H1 (cell line): ENCODE measurements at regions not wholly inside any gene's neighbourhood (a gene's known extent, or its start where the extent isn't known, plus 50 kb on each side); places are given as distances from the start of the nearest gene placed in this dataset.

ENCODE experiments used
- CTCF ChIA-PET: fragments of 300-600 bp; sonication (Branson Sonifier 250); formaldehyde crosslinking; loops from one replicate; lab custom pipeline; 2021; ENCODE audit not compliant: partially characterized antibody; lab: Charles Lee
- POLR2A ChIA-PET: fragments of 300-600 bp; sonication (Branson Sonifier 250); formaldehyde crosslinking; loops from one replicate; lab custom pipeline; 2021; ENCODE audit warnings: inconsistent platforms; ENCODE audit not compliant: partially characterized antibody; lab: Charles Lee
- DNase-seq, 2 experiments: peaks; one replicate each; pipeline versions ENCODE4 v3.0.0 to v3.0.0-alpha.2; 2010 to 2022; ENCODE audit warnings: low spot score in 2 of 2, low read depth in 1 of 2, mixed read lengths in 1 of 2
- FAIRE-seq: peaks from 2 replicates; lab custom pipeline; 2011; peaks lifted over from hg19 to GRCh38; lab: Jason Lieb, UNC
- H2AFZ ChIP-seq: 2 replicates; pipeline ENCODE4 v1.8.1; 2012; ENCODE audit warnings: low read length, inconsistent platforms
- H2AK5ac ChIP-seq: 2 replicates; pipeline ENCODE4 v1.6.1; 2013; ENCODE audit warnings: low read depth, low read length
- H2BK120ac ChIP-seq: replicated peaks from 2 replicates; pipeline ENCODE3; 2013; ENCODE audit warnings: low read depth, low read length, inconsistent platforms
- H2BK12ac ChIP-seq: 2 replicates; pipeline ENCODE4 v1.6.1; 2013; ENCODE audit warnings: low read depth, low read length
- H2BK15ac ChIP-seq: 2 replicates; pipeline ENCODE4 v1.6.1; 2013; ENCODE audit warnings: low read length
- H2BK20ac ChIP-seq: 2 replicates; pipeline ENCODE4 v1.6.1; 2013; ENCODE audit warnings: low read length
- H2BK5ac ChIP-seq: 2 replicates; pipeline ENCODE4 v1.6.1; 2013; ENCODE audit warnings: low read depth, low read length
- H3K14ac ChIP-seq: 2 replicates; pipeline ENCODE4 v1.6.1; 2013; ENCODE audit warnings: inconsistent platforms; ENCODE audit not compliant: insufficient read length
- H3K18ac ChIP-seq: 2 replicates; pipeline ENCODE4 v1.6.1; 2013; ENCODE audit warnings: low read length; ENCODE audit errors: extremely low read depth
- H3K23ac ChIP-seq: 2 replicates; pipeline ENCODE4 v1.6.1; 2013; ENCODE audit warnings: inconsistent platforms; ENCODE audit not compliant: insufficient read length
- H3K23me2 ChIP-seq: 2 replicates; pipeline ENCODE4 v1.6.1; 2013; ENCODE audit warnings: low read depth, low read length
- H3K27ac ChIP-seq: 2 replicates; pipeline ENCODE4 v1.6.1; 2011; ENCODE audit warnings: low read depth, low read length, inconsistent platforms
- H3K27me3 ChIP-seq, 4 experiments: replicated peaks in 1 of 4; 1 replicate in 1 of 4; 2 replicates in 3 of 4; pipeline versions ENCODE4 v1.6.1 to v1.8.1; 2011 to 2013; ENCODE audit warnings: low read length in 3 of 4, mild to moderate bottlenecking in 3 of 4, inconsistent platforms in 2 of 4, mixed read lengths in 2 of 4, moderate library complexity in 1 of 4; ENCODE audit not compliant: control insufficient read depth in 3 of 4, insufficient read depth in 3 of 4; ENCODE audit errors: extremely low read depth in 1 of 4
- H3K36me3 ChIP-seq, 4 experiments: 2 replicates each; pipeline versions ENCODE4 v1.6.1 to v1.8.1; 2011 to 2013; ENCODE audit warnings: mild to moderate bottlenecking in 4 of 4, low read length in 3 of 4, moderate library complexity in 2 of 4, control low read depth in 1 of 4, inconsistent platforms in 1 of 4; ENCODE audit not compliant: insufficient read depth in 4 of 4, control insufficient read depth in 2 of 4
- H3K4ac ChIP-seq: replicated peaks from 2 replicates; pipeline ENCODE3; 2013; ENCODE audit warnings: low read length, low read depth, mixed read lengths, inconsistent platforms; ENCODE audit not compliant: insufficient read length
- H3K4me1 ChIP-seq, 4 experiments: replicated peaks in 1 of 4; 1 replicate in 1 of 4; 2 replicates in 3 of 4; pipeline versions ENCODE4 v1.6.1 to v1.8.1; 2011 to 2013; ENCODE audit warnings: low read length in 3 of 4, inconsistent platforms in 2 of 4, mixed read lengths in 1 of 4; ENCODE audit not compliant: insufficient read depth in 4 of 4, control insufficient read depth in 3 of 4
- H3K4me2 ChIP-seq, 2 experiments: 2 replicates each; pipeline versions ENCODE4 v1.6.1 to v1.8.1; 2011 to 2013; ENCODE audit warnings: low read depth in 2 of 2, low read length in 2 of 2, control low read depth in 1 of 2, inconsistent platforms in 1 of 2, mild to moderate bottlenecking in 1 of 2; ENCODE audit not compliant: insufficient read depth in 1 of 2
- H3K4me3 ChIP-seq, 4 experiments: fragments of 200-600, 300-600 bp in 1 of 4; sonication (generic), shearing (Covaris generic), sonication (Bioruptor Twin) in 1 of 4; 2 replicates each; pipeline versions ENCODE4 v1.5.1 to v1.8.1; 2011 to 2016; ENCODE audit warnings: low read length in 4 of 4, low read depth in 3 of 4, control low read depth in 2 of 4, inconsistent platforms in 2 of 4, mild to moderate bottlenecking in 2 of 4, mixed read lengths in 1 of 4, moderate library complexity in 1 of 4; ENCODE audit not compliant: insufficient read depth in 2 of 4; ENCODE audit errors: extremely low read depth in 1 of 4
- H3K56ac ChIP-seq: replicated peaks from 2 replicates; pipeline ENCODE3; 2013; ENCODE audit warnings: low read depth, mild to moderate bottlenecking, mixed read lengths, low read length, inconsistent platforms; ENCODE audit not compliant: insufficient read length
- H3K79me1 ChIP-seq: 2 replicates; pipeline ENCODE4 v1.6.1; 2013; ENCODE audit warnings: low read depth, low read length, control low read depth
- H3K79me2 ChIP-seq, 2 experiments: 2 replicates each; pipeline versions ENCODE4 v1.6.1 to v1.8.1; 2012 to 2013; ENCODE audit warnings: low read length in 2 of 2, mild to moderate bottlenecking in 2 of 2, inconsistent platforms in 1 of 2; ENCODE audit not compliant: insufficient read depth in 2 of 2, control insufficient read depth in 1 of 2
- H3K9ac ChIP-seq, 4 experiments: replicated peaks in 1 of 4; 1 replicate in 1 of 4; 2 replicates in 3 of 4; pipeline versions ENCODE4 v1.6.1 to v1.8.1; 2011 to 2013; ENCODE audit warnings: low read depth in 3 of 4, low read length in 3 of 4, control low read depth in 2 of 4, mild to moderate bottlenecking in 2 of 4, moderate library complexity in 2 of 4, inconsistent platforms in 1 of 4; ENCODE audit errors: extremely low read depth in 1 of 4
- H3K9me3 ChIP-seq, 2 experiments: 2 replicates each; pipeline versions ENCODE4 v1.6.1 to v1.8.1; 2012 to 2013; ENCODE audit warnings: mild to moderate bottlenecking in 2 of 2, moderate library complexity in 2 of 2, control low read depth in 1 of 2, inconsistent platforms in 1 of 2, low read depth in 1 of 2, low read length in 1 of 2, mixed read lengths in 1 of 2; ENCODE audit not compliant: insufficient read depth in 2 of 2
- H4K20me1 ChIP-seq, 2 experiments: replicated peaks in 1 of 2; 2 replicates each; pipeline versions ENCODE3 to v1.8.1; 2011 to 2013; ENCODE audit warnings: inconsistent platforms in 2 of 2, low read length in 2 of 2, mild to moderate bottlenecking in 1 of 2; ENCODE audit not compliant: insufficient read depth in 2 of 2, control insufficient read depth in 1 of 2
- H4K5ac ChIP-seq: 2 replicates; pipeline ENCODE4 v1.6.1; 2013; ENCODE audit warnings: low read length, low read depth, mixed read lengths, inconsistent platforms; ENCODE audit not compliant: insufficient read length
- H4K8ac ChIP-seq: 2 replicates; pipeline ENCODE4 v1.8.0; 2013; ENCODE audit warnings: mild to moderate bottlenecking, moderate library complexity, low read length, inconsistent platforms; ENCODE audit not compliant: insufficient read depth; ENCODE audit errors: extremely low read depth
- H4K91ac ChIP-seq: replicated peaks from 2 replicates; pipeline ENCODE3; 2013; ENCODE audit warnings: low read length, mixed read lengths, inconsistent platforms; ENCODE audit not compliant: insufficient read length
- EZH2 ChIP-seq: fragments of 200-600 bp; sonication (generic); IDR thresholded peaks from 2 replicates; pipeline ENCODE4 v1.7.1; 2012; ENCODE audit warnings: low read depth, mild to moderate bottlenecking, moderate library complexity, low read length, inconsistent platforms; ENCODE audit not compliant: severe bottlenecking
- SAP30 ChIP-seq: fragments of 300-600 bp; sonication (generic); IDR thresholded peaks from 2 replicates; pipeline ENCODE4 v1.7.1; 2012; ENCODE audit warnings: low read length, moderate library complexity, mild to moderate bottlenecking, inconsistent platforms; ENCODE audit not compliant: insufficient read depth, insufficient replicate concordance
- WGBS, 2 experiments: shearing (Covaris generic) in 1 of 2; methylation state at CpG; one replicate each; pipeline versions ENCODE4 v1.1.6 to v1.1.7; 2013 to 2015; ENCODE audit warnings: low lambda C conversion rate in 2 of 2, mixed read lengths in 2 of 2, inconsistent platforms in 1 of 2, low coverage in 1 of 2, missing lambda C conversion rate in 1 of 2; ENCODE audit not compliant: insufficient replicate concordance in 2 of 2, insufficient coverage in 1 of 2, insufficient read length in 1 of 2; ENCODE audit errors: extremely low coverage in 1 of 2, missing lambda C conversion rate in 1 of 2; 5-methylcytosine and 5-hydroxymethylcytosine counted together

DNA sequence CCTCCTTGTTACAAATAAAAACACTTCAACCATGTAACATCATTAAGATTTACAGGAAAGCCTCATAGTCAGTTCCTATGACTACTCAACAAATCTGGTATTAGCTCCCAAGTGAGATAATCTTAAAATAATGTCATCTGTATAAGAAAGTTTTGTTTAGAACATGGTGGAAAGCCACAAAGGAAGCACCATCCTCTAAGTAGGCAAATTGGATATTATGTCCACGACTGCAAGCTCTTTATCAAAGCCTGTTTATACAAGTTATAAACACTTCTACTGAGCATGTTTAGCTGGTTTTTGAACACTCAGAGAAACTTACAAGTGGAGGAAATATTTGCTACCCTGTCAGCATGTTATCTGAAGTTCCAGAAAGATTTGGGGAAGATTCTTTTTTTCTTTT is 349.8 kb downstream of the ARL4A start:
- H2AK5ac ChIP-seq, result no peak overlapping the region
- peaks cover 0 to 8% of the 10 kb centered on the region in 2 experiments; a peak in 2 of 4 replicates for H3K9me3 ChIP-seq
- no peak overlapping the region for H3K23ac ChIP-seq
- H3K79me2 ChIP-seq, result no peaks in the 10 kb centered on the region
- H4K20me1 ChIP-seq, result no peaks in the 10 kb centered on the region
- H4K91ac ChIP-seq, result no peak overlapping the region
- H2BK12ac ChIP-seq, result no peak overlapping the region
- no peaks in the 10 kb centered on the region for H3K27me3 ChIP-seq
- no peak for DNase-seq
- FAIRE-seq, result no peak
- no peaks in the 10 kb centered on the region for H3K79me1 ChIP-seq
- no peak overlapping the region for H4K8ac ChIP-seq
- H3K4ac ChIP-seq, result no peak overlapping the region
- H2BK5ac ChIP-seq, result no peak overlapping the region
- no peaks in the 10 kb centered on the region; a peak in 1 of 8 replicates for H3K36me3 ChIP-seq
- H3K4me3 ChIP-seq, result no peak overlapping the region
- no peak overlapping the region for H3K56ac ChIP-seq
- H3K27ac ChIP-seq, result no peak overlapping the region
- peaks cover 0 to 7% (median 3%) of the 10 kb centered on the region in 4 experiments; a peak in 3 of 7 replicates for H3K4me1 ChIP-seq
- no peak overlapping the region for H3K9ac ChIP-seq
- no peak overlapping the region for H2BK15ac ChIP-seq
- no peak overlapping the region for H2AFZ ChIP-seq
- no peaks in the 10 kb centered on the region for H3K23me2 ChIP-seq
- H2BK20ac ChIP-seq, result no peak overlapping the region
- no peak overlapping the region for H3K14ac ChIP-seq
- H3K4me2 ChIP-seq, result no peak overlapping the region
- H2BK120ac ChIP-seq, result no peak overlapping the region
- POLR2A ChIA-PET, result no interaction called here
- WGBS, 2 experiments, result 44% methylated on average over 1 of the region's 1 CpG; no CpG with 5 or more reads in 1 of the 2 experiments
- H3K18ac ChIP-seq, result no peak overlapping the region
- CTCF ChIA-PET, result interaction anchor here (0.6 kb wide), 1 partner anchor 403 kb away, joined by 3 read pairs; no protein-coding TSS in a partner anchor
- H4K5ac ChIP-seq, result no peak overlapping the region
- TF ChIP-seq SAP30 (no peak), EZH2 (no peak)
